GM12872 (cell line): ENCODE measurements at regions not wholly inside any gene's neighbourhood (a gene's known extent, or its start where the extent isn't known, plus 50 kb on each side); places are given as distances from the start of the nearest gene placed in this dataset.

Source experiments
- CTCF ChIP-seq: IDR thresholded peaks from 3 replicates; pipeline ENCODE4 v1.5.1; 2011; ENCODE audit warnings: low read depth, mild to moderate bottlenecking, low read length, moderate library complexity; ENCODE audit not compliant: insufficient read depth

GRCh38 chr14:71541271-71541670 lies 391.0 kb upstream of the RGS6 start:
- no peak for TF ChIP-seq CTCF

GRCh38 chr14:71541973-71542690 lies 390.1 kb upstream of the RGS6 start:
- TF ChIP-seq CTCF: no peak

- no peak for TF ChIP-seq CTCF
Observed at GRCh38 chr14:71549421-71550050, 382.7 kb upstream of the RGS6 start.

- TF ChIP-seq CTCF: no peak
Observed at GRCh38 chr14:71550367-71550766, 381.9 kb upstream of the RGS6 start.

GRCh38 chr14:71551291-71551950 lies 380.8 kb upstream of the RGS6 start:
- no peak for TF ChIP-seq CTCF

- no peak for TF ChIP-seq CTCF
Observed at GRCh38 chr14:71552809-71553208, 379.4 kb upstream of the RGS6 start.

- no peak for TF ChIP-seq CTCF
Observed at GRCh38 chr14:71553779-71554178, 378.4 kb upstream of the RGS6 start.
